ENCODE measurements at regions not wholly inside any gene's neighbourhood (a gene's known extent, or its start where the extent isn't known, plus 50 kb on each side); places are given as distances from the start of the nearest gene placed in this dataset.
"Not testable (repeated sequence)": the region's sequence is repeated elsewhere in the genome, so short reads cannot be mapped to it uniquely, and the experiment has no call there.

DNA sequence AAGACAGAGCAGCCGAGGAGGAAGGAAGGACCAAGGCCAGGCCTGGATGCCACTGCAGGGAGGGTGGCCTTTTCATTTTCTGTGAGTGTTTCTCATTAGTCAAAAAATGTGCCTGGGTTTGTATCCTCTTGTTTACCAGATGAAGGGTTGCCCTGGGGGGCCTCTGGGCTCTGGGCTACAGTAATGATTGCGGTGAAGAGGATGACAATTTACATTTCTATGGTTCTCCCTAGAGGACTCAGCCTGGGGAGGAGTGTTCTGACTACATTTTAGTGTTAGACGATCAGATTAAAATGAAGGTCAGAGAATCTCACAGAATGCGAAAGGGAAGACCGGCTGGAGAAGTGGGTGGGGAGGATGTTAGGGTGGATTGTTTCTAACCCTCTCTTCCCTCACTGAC is 108.0 kb upstream of the KMT2C start:
- in situ Hi-C loops (cut with HindIII; ENCODE audit: low sequenced_read_pairs): no loop called here

- in situ Hi-C loops (cut with HindIII; ENCODE audit: low sequenced_read_pairs): no loop called here
These were observed 106.1 kb upstream of the KMT2C start for GRCh38 chr7:152541892-152542291.

- in situ Hi-C loops (cut with HindIII; ENCODE audit: low sequenced_read_pairs): not testable (repeated sequence)
These were observed 103.3 kb upstream of the KMT2C start for GRCh38 chr7:152539190-152539495.

GRCh38 chr7:152538346-152539189 is 102.8 kb upstream of the KMT2C start:
- in situ Hi-C loops (cut with HindIII; ENCODE audit: low sequenced_read_pairs): not testable (repeated sequence)

- in situ Hi-C loops (cut with HindIII; ENCODE audit: low sequenced_read_pairs): no loop called here
These were observed 101.8 kb upstream of the KMT2C start for GRCh38 chr7:152537639-152538038.

- in situ Hi-C loops (cut with HindIII; ENCODE audit: low sequenced_read_pairs): no loop called here
These were observed 92.8 kb upstream of the KMT2C start for GRCh38 chr7:152528612-152529011.

DNA sequence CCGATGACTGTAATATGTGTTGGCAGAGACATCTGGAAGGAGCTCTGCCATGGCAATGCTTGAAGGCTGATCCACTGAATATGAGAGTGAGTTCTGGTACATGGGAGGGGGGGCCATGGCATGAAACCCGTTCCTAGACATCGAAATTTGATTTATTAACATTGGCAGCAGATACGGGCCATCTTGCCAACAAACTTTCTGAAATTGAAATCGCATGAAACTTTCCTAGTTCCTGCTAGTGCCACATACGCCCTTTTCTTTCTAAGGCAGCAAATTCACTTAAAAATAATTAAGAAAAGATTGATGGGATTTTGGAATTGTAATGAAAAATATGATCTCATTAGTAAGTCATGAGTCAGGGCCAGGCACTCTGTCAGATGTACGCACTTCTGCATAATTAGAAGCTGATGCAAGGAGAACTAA is 91.8 kb upstream of the KMT2C start:
- in situ Hi-C loops (cut with HindIII; ENCODE audit: low sequenced_read_pairs): no loop called here

DNA sequence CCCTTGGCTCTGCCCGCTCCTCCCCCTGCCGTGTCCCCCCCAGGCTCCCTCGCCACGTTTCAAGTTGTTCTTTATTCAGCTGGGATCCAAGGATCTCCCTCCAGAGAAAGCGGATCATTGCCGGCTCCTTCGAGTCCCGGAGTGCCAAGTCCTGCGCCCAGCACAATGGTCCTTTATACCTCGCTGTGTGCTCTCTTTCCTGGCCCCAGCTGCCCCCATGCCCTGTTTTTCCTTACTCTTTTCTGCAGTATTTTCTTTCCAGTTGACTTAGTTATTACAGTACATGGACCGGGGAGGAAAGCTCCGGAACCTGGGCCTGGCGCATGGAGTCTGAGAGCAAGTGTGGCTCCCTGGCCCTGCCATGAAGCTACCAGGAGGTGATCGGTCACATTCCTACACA is 88.1 kb upstream of the KMT2C start:
- in situ Hi-C loops (cut with HindIII; ENCODE audit: low sequenced_read_pairs): no loop called here

- in situ Hi-C loops (cut with HindIII; ENCODE audit: low sequenced_read_pairs): no loop called here
These were observed 86.8 kb upstream of the KMT2C start for GRCh38 chr7:152522571-152523067.

DNA sequence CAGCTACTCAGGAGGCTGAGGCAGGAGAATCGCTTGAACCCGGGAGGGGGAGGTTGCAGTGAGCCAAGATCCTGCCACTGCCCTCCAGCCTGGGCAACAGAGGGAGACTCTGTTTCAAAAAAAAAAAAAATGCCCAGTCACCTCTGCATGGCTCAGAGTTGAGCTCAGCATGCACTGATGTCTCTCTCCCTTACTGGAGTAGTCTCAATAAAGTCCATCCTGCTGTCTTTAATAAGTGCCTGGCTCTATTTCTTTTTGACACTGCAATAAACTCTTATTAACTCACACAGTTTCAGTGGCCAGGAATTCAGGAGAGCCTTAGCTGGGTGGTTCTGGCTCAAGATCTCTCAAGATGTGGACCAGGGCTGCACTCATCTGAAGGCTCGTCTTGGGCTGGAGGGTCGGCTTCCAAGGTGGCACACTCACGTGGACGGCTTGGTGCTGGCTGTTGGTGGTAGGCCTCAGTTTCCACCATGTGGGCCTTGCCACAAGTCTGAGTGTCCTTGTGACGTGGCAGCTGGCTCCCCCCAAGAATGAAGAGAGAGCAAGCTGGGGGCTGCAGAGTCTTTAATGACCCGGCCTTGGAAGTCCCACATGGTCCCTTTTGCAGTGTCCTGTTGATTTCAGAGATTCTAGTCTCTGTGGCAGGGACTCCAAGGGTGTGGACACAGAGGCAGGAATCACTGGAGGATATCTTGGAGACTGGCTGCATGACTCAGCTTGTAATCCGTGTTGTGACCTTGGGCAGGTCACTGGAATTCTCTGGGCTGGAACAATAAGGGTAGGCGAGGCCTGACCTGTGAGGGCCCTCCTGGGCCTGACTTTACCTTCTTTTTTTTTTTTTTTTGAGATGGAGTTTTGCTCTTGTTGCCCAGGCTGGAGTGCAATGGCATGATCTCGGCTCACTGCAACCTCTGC is 85.9 kb upstream of the KMT2C start:
- in situ Hi-C loops (cut with HindIII; ENCODE audit: low sequenced_read_pairs): no loop called here

DNA sequence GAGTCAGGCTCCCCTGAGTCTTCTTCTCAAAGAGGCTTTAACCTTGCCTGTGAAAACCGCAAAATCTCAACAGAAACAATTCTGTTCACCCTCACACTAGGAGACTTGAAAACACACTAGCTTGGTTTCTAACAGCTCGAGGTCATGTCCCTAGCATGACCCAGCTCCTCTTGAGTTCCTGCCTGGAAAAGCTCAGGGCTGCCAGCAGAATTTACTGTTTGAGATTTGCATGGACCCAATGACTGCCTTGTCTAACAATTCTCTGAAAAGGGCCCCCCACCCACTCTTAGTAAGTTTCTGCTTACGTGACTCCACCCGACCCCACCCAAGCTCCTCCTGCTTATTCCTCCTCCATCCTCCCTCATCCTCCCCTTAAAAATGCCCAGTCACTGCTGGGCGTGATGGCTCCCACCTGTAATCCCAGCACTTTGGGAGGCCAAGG is 85.1 kb upstream of the KMT2C start:
- in situ Hi-C loops (cut with HindIII; ENCODE audit: low sequenced_read_pairs): no loop called here

GRCh38 chr7:152519290-152519689 is 83.5 kb upstream of the KMT2C start:
- in situ Hi-C loops (cut with HindIII; ENCODE audit: low sequenced_read_pairs): loop anchor here (10.0 kb wide), 1 partner anchor 164 kb away; no protein-coding TSS in a partner anchor

DNA sequence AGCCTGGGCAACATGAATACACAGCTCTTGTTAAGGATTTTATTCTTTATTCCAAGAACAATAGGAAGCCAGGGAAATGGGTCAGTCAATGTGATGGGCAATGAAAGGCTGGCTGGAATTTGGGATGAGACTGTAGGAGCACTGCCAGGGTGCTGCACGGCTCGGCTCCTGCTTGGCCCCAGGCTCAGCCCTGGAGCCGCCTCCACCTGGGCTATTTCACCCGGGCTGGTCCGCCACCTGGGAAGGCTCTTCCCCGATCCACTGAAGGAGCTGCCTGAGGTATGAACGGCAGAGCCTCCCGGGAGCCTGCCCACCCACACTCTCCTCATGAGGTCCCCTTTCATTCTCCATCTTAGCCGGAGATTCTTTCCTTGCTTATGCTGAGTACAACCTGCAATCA is 80.4 kb upstream of the KMT2C start:
- in situ Hi-C loops (cut with HindIII; ENCODE audit: low sequenced_read_pairs): loop anchor here (10.0 kb wide), 1 partner anchor 161 kb away; no protein-coding TSS in a partner anchor

DNA sequence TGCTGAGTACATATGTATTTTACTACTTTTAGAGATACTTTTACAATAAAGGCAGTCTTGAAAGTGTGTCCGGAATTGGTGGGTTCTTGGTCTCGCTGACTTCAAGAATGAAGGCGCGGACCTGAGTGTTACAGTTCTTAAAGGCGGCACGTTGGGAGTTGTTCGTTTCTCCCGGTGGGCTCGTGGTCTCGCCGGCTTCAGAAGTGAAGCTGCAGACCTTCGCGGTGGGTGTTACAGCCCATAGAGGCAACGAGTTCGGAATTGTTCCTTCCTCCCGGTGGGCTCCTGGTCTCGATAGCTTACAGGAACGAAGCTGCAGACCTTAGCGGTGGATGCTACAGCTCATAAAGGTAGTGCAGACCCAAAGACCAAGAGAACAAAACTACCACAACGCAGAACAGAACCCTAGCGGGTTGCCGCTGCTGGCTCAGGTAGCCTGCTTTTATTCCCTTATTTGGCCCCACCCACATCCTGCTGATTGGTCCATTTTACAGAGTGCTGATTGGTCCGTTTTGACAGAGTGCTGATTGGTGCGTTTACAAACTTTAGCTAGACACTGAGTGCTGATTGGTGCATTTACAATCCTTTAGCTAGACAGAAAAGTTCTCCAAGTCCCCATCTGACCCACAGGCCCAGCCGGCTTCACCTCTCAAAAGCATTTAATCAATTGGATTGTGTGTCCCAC is 79.6 kb upstream of the KMT2C start:
- in situ Hi-C loops (cut with HindIII; ENCODE audit: low sequenced_read_pairs): loop anchor here (10.0 kb wide), 1 partner anchor 161 kb away; no protein-coding TSS in a partner anchor

DNA sequence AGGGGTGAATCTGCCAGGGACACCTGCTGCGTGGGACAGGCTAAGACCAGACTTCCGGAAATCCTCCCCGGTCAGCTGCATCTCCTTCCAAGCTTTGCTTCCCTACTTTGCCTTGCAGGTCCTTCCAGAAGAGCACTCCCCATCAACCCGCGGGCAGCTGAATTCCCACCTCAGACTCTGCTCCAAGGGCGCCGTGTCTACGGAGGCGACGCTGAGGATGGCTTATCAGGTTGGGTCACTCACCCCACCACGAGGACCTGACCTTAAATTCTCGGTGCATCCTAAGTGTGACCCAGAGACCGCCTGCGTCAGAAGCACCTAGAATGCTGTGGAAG is 78.9 kb upstream of the KMT2C start:
- in situ Hi-C loops (cut with HindIII; ENCODE audit: low sequenced_read_pairs): loop anchor here (10.0 kb wide), 1 partner anchor 160 kb away; no protein-coding TSS in a partner anchor

DNA sequence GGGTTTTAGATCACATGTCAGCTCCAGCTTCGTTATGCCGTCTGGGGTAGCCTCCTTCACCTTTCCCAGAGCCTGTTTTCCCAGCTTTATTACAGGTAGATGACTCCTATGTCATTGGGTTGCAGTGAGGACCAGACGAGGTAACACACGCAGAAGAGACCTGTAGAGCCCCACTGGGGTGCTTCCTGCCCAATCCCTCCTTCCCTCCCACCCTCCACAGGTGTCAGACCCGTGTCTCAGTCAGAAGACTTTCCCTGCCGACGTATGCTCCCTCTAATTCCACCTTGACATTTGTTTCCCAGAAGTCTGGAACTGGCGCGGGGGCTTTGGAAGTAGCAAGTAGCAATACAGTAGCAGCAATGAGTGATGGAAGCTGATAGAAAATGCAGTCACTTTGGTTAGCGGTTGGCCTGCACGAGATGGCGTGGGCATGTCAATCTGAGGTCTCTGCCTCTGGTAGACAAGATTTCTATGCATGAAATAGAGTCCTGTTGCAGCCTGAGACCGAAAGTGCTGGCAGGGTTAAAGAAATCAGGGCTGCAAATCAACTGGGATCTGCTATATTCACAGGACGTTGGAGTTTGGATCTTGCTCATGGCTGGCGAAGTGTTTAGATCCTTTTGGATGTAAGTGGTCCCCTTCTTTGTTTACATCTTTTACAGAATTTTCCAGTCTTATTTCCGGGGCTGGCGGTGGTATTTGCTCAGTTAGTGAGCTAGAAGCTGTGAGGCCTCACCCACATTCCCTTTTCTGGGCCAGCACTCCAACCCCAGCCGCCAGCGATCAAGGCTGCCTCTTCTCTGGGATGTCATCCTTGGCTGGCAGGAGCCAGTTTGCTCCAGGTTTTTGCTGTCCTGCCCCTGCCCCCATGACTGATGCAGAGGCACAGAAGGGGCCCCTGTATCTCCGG is 78.3 kb upstream of the KMT2C start:
- in situ Hi-C loops (cut with HindIII; ENCODE audit: low sequenced_read_pairs): loop anchor here (10.0 kb wide), 1 partner anchor 159 kb away; no protein-coding TSS in a partner anchor

GRCh38 chr7:152512706-152513105 is 76.9 kb upstream of the KMT2C start:
- in situ Hi-C loops (cut with HindIII; ENCODE audit: low sequenced_read_pairs): loop anchor here (10.0 kb wide), 1 partner anchor 158 kb away; no protein-coding TSS in a partner anchor

GRCh38 chr7:152511736-152512135 is 75.9 kb upstream of the KMT2C start:
- in situ Hi-C loops (cut with HindIII; ENCODE audit: low sequenced_read_pairs): loop anchor here (10.0 kb wide), 1 partner anchor 157 kb away; no protein-coding TSS in a partner anchor

DNA sequence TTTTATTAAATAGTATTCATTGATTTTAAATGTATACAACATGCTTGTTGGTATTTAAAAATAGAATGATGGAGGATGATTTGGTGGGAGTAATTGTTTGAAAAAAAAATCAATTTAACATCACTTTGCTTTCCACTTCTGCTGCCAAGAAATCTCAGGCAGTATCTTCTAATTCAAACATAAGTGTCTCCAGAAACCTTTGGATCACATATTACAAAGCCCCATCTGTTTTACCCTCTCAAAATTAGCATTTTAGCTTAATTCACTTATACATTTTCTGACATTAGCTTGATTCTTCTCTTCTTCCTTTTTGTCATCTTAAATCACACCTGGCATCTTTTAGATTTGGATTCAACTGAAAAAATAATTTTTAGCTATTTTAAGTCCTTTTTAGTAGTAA is 72.9 kb upstream of the KMT2C start:
- in situ Hi-C loops (cut with HindIII; ENCODE audit: low sequenced_read_pairs): no loop called here

DNA sequence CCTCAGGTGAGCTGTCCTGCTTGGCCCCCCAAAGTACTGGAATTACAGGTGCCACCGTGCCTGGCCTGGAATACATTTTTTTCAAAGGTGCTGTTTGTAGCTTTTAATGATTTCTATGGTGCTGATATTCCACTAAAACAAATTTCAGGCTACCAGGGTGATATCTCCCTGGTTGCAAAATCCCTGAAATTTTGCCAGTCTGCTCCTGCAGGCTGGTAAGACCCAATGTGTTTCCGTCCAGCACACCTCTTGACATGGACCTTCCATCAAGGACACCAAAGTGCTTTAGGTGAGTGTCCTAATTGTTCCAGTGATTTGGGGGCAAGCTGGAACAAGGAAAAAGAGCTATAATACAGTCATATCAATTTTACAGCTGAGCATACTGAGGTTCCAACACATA is 69.8 kb upstream of the KMT2C start:
- in situ Hi-C loops (cut with HindIII; ENCODE audit: low sequenced_read_pairs): no loop called here

Measured in endothelial cell of hepatic sinusoid (primary cell).